SU-DHL-6 (cell line): ENCODE measurements at regions not wholly inside any gene's neighbourhood (a gene's known extent, or its start where the extent isn't known, plus 50 kb on each side); places are given as distances from the start of the nearest gene placed in this dataset.

Experiments used
- EZH2phosphoT487 ChIP-seq: fragments of 200-600 bp; sonication (generic), shearing (Covaris generic); conservative IDR thresholded peaks from 2 replicates; pipeline ENCODE4 v1.6.1; 2018; ENCODE audit warnings: mild to moderate bottlenecking, antibody characterized with exemption, low read length, moderate library complexity, mixed read lengths
- TF ChIP-seq, protein P1 (sequence below): fragments of 200-600 bp; sonication (generic); IDR thresholded peaks from one replicate; pipeline ENCODE4 v1.5.1; 2017; ENCODE audit warnings: antibody characterized with exemption, mild to moderate bottlenecking, low read length, moderate library complexity; ENCODE audit not compliant: insufficient read depth, poor library complexity, severe bottlenecking

DNA sequence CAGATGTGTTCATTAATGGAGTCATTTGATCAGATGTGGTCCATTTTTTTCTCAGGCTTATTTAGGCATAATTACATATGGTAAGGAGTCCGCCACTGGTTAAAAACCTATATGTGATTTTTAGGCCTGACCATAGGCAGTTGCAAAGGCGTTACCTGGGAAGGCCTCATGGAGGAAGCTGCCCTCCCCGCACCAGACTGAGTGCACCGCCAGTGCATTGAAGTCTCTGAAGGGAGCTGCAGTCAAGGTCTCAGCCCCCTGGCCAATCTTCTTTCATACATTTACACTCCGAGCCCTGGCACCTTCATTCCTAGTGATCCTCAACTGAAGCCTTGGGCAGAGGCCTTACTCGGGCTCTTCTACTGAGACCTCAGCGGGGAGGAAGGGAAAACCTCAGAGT is 898.2 kb upstream of the AGA start:
- TF ChIP-seq, protein P1, sequence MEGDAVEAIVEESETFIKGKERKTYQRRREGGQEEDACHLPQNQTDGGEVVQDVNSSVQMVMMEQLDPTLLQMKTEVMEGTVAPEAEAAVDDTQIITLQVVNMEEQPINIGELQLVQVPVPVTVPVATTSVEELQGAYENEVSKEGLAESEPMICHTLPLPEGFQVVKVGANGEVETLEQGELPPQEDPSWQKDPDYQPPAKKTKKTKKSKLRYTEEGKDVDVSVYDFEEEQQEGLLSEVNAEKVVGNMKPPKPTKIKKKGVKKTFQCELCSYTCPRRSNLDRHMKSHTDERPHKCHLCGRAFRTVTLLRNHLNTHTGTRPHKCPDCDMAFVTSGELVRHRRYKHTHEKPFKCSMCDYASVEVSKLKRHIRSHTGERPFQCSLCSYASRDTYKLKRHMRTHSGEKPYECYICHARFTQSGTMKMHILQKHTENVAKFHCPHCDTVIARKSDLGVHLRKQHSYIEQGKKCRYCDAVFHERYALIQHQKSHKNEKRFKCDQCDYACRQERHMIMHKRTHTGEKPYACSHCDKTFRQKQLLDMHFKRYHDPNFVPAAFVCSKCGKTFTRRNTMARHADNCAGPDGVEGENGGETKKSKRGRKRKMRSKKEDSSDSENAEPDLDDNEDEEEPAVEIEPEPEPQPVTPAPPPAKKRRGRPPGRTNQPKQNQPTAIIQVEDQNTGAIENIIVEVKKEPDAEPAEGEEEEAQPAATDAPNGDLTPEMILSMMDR = no peak
- no peak for TF ChIP-seq EZH2phosphoT487
